ENCODE measurements at regions not wholly inside any gene's neighbourhood (a gene's known extent, or its start where the extent isn't known, plus 50 kb on each side); places are given as distances from the start of the nearest gene placed in this dataset.

GRCh38 chr12:131613186-131613585, 97.7 kb upstream of the SFSWAP start:
- peaks cover 0 to 7% of the 10 kb centered on the region in 2 experiments for H3K27me3 ChIP-seq (ENCODE audit: control insufficient read depth in 1 of 2, insufficient read depth in 2 of 2, low read length in 2 of 2)
- H3K9me3 ChIP-seq (ENCODE audit: control insufficient read depth in 1 of 2, insufficient read depth in 1 of 2, low read length in 2 of 2), result peaks cover 0 to 8% of the 10 kb centered on the region in 2 experiments
- POLR2A ChIA-PET, result no interaction called here
- no peak overlapping the region for H3K27ac ChIP-seq (ENCODE audit: low read depth in 1 of 2, low read length in 2 of 2)
- no peak for TF ChIP-seq CTCF (IDR thresholded peaks at IDR 0.05)
- CTCF ChIA-PET, result no interaction called here
- Mint-ChIP-seq H3K9me3 (no peaks in the 10 kb centered on the region), H3K4me1 (ENCODE audit: low read depth) (peaks cover 13% of the 10 kb centered on the region), H3K27me3 (peaks cover 10% of the 10 kb centered on the region), H3K4me3 (no peak overlapping the region), H3K27ac (no peak overlapping the region), H3K36me3 (ENCODE audit: low read depth) (no peaks in the 10 kb centered on the region)
- H3K4me3 ChIP-seq (ENCODE audit: low read length), result no peak overlapping the region
- ATAC-seq (ENCODE audit: poor library complexity) (no peak), DNase-seq (no peak)
- no peaks in the 10 kb centered on the region for H3K36me3 ChIP-seq (ENCODE audit: insufficient read depth, low read length)
- peaks cover 11% of the 10 kb centered on the region for H3K4me1 ChIP-seq (ENCODE audit: insufficient read depth, low read length)
- intact Hi-C loops (cut with DNase I, micrococcal nuclease), result no loop called here

- peaks cover 12% of the 10 kb centered on the region for H3K27me3 Mint-ChIP-seq
- ChIA-PET CTCF (no interaction called here), POLR2A (no interaction called here)
- ATAC-seq (ENCODE audit: poor library complexity) (no peak), DNase-seq (no peak)
- intact Hi-C loops (cut with DNase I, micrococcal nuclease), result no loop called here
- Histone ChIP-seq H3K36me3 (ENCODE audit: insufficient read depth, low read length) (no peaks in the 10 kb centered on the region), H3K4me3 (ENCODE audit: low read length) (no peak overlapping the region), H3K9me3 (ENCODE audit: control insufficient read depth in 1 of 2, insufficient read depth in 1 of 2, low read length in 2 of 2) (peaks cover 0 to 9% of the 10 kb centered on the region in 2 experiments), H3K4me1 (ENCODE audit: insufficient read depth, low read length) (peaks cover 10% of the 10 kb centered on the region), H3K27me3 (ENCODE audit: control insufficient read depth in 1 of 2, insufficient read depth in 2 of 2, low read length in 2 of 2) (peaks cover 0 to 7% of the 10 kb centered on the region in 2 experiments), H3K27ac (ENCODE audit: low read depth in 1 of 2, low read length in 2 of 2) (no peak overlapping the region)
- no peaks in the 10 kb centered on the region for H3K9me3 Mint-ChIP-seq
- no peak for TF ChIP-seq CTCF (IDR thresholded peaks at IDR 0.05)
- no peak overlapping the region for H3K27ac Mint-ChIP-seq
- H3K4me1 Mint-ChIP-seq (ENCODE audit: low read depth), result peaks cover 10% of the 10 kb centered on the region
- H3K36me3 Mint-ChIP-seq (ENCODE audit: low read depth), result no peaks in the 10 kb centered on the region
- H3K4me3 Mint-ChIP-seq, result no peak overlapping the region
Measured at GRCh38 chr12:131613678-131614077, 97.2 kb upstream of the SFSWAP start.

GRCh38 chr12:131615326-131616042, 95.4 kb upstream of the SFSWAP start:
- no peaks in the 10 kb centered on the region for H3K4me1 Mint-ChIP-seq (ENCODE audit: low read depth)
- no peak overlapping the region for H3K4me3 Mint-ChIP-seq
- POLR2A ChIA-PET, result no interaction called here
- intact Hi-C loops (cut with DNase I, micrococcal nuclease), result no loop called here
- no peaks in the 10 kb centered on the region for H3K36me3 ChIP-seq (ENCODE audit: insufficient read depth, low read length)
- H3K9me3 ChIP-seq (ENCODE audit: control insufficient read depth in 1 of 2, insufficient read depth in 1 of 2, low read length in 2 of 2), result peaks cover 0 to 15% of the 10 kb centered on the region in 2 experiments
- no peaks in the 10 kb centered on the region for H3K4me1 ChIP-seq (ENCODE audit: insufficient read depth, low read length)
- H3K27ac Mint-ChIP-seq, result no peak overlapping the region
- H3K36me3 Mint-ChIP-seq (ENCODE audit: low read depth), result no peaks in the 10 kb centered on the region
- CTCF ChIA-PET, result no interaction called here
- no peak overlapping the region for H3K4me3 ChIP-seq (ENCODE audit: low read length)
- no peak for ATAC-seq (ENCODE audit: poor library complexity)
- peaks cover 20% of the 10 kb centered on the region for H3K27me3 Mint-ChIP-seq
- no peak for DNase-seq
- no peak for TF ChIP-seq CTCF (IDR thresholded peaks at IDR 0.05)
- peaks cover 0 to 7% of the 10 kb centered on the region in 2 experiments for H3K27me3 ChIP-seq (ENCODE audit: control insufficient read depth in 1 of 2, insufficient read depth in 2 of 2, low read length in 2 of 2)
- H3K9me3 Mint-ChIP-seq, result no peaks in the 10 kb centered on the region
- H3K27ac ChIP-seq (ENCODE audit: low read depth in 1 of 2, low read length in 2 of 2), result no peak overlapping the region
